ENCODE measurements at regions not wholly inside any gene's neighbourhood (a gene's known extent, or its start where the extent isn't known, plus 50 kb on each side); places are given as distances from the start of the nearest gene placed in this dataset.

DNA sequence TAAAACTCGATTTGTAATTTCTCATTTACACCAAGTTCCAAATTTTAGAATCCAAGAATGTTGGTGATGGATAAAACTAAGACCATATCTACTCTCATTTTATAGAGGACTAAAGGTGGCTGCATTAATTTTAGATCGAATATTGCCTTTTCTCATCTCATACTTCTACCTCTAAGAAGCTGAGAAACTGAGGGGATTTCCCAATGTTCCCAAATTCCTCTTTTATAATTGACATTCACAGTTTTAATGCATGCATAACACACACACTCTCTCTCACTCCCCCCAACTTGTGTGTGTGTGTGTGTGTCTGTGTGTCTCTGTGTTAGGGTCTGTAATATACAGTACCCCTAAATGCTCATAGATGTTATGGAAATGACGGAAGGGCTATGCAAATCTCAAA lies 328.8 kb upstream of the SLC14A2 start:
- intact Hi-C loops (cut with DNase I) = no loop called here
- ATAC-seq (no peak), DNase-seq (no peak)
- TF ChIP-seq, protein P1, sequence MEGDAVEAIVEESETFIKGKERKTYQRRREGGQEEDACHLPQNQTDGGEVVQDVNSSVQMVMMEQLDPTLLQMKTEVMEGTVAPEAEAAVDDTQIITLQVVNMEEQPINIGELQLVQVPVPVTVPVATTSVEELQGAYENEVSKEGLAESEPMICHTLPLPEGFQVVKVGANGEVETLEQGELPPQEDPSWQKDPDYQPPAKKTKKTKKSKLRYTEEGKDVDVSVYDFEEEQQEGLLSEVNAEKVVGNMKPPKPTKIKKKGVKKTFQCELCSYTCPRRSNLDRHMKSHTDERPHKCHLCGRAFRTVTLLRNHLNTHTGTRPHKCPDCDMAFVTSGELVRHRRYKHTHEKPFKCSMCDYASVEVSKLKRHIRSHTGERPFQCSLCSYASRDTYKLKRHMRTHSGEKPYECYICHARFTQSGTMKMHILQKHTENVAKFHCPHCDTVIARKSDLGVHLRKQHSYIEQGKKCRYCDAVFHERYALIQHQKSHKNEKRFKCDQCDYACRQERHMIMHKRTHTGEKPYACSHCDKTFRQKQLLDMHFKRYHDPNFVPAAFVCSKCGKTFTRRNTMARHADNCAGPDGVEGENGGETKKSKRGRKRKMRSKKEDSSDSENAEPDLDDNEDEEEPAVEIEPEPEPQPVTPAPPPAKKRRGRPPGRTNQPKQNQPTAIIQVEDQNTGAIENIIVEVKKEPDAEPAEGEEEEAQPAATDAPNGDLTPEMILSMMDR (IDR thresholded peaks at IDR 0.05) = no peak
- Histone ChIP-seq H3K9me3 (no peaks in the 10 kb centered on the region), H3K27me3 (ENCODE audit: low read depth) (no peaks in the 10 kb centered on the region), H3K4me3 (no peak overlapping the region), H3K27ac (no peak overlapping the region), H3K36me3 (no peaks in the 10 kb centered on the region), H3K4me1 (no peaks in the 10 kb centered on the region)

DNA sequence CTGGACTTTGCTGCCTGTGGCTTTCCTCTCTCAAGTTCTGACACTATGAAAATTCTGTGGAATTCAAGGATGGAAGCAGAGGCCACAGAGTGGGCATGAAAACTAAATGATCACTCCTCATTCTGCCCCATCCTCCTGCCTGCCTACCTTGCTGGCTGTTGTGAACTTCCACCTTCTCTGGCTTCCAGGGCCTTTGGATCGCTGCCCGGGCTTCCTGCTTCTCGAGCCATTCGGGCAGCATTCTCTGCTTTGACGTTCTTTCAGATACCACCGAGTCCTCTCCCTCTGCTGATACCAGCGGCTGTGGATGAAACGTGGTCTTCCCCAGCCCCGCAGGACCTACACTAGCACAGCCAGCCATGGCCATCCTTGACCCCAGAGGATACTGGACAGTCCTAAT lies 327.7 kb upstream of the SLC14A2 start:
- ATAC-seq = no peak
- Histone ChIP-seq H3K9me3 (no peaks in the 10 kb centered on the region), H3K4me3 (no peak overlapping the region), H3K27me3 (ENCODE audit: low read depth) (no peaks in the 10 kb centered on the region), H3K36me3 (no peaks in the 10 kb centered on the region), H3K27ac (no peak overlapping the region), H3K4me1 (no peaks in the 10 kb centered on the region)
- DNase-seq = no peak
- intact Hi-C loops (cut with DNase I) = no loop called here
- TF ChIP-seq, protein P1 (IDR thresholded peaks at IDR 0.05) = no peak

DNA sequence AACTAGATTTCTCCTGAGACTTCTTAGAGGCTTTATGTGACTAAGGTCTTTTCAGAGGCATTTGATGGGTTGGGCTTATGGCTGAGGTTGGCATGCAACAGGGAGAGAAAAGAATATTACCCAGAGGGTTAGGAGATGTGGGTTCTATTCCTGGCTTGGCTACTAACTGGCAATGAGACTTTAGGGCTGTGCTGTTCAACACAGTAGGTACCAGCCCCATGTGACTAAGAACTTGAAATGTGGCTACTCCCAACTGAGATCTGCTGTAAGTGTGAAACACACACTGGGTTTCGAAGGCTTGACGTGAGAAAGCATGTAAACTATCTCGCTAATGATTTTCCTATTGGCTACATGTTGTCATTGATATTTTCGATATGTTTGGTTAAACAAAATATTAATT lies 324.9 kb upstream of the SLC14A2 start:
- Histone ChIP-seq H3K4me3 (no peak overlapping the region), H3K27ac (no peak overlapping the region), H3K27me3 (ENCODE audit: low read depth) (no peaks in the 10 kb centered on the region), H3K9me3 (no peaks in the 10 kb centered on the region), H3K36me3 (no peaks in the 10 kb centered on the region), H3K4me1 (no peaks in the 10 kb centered on the region)
- ATAC-seq (no peak), DNase-seq (no peak)
- TF ChIP-seq, protein P1 (IDR thresholded peaks at IDR 0.05) = no peak
- intact Hi-C loops (cut with DNase I) = no loop called here

- Histone ChIP-seq H3K9me3 (no peaks in the 10 kb centered on the region), H3K4me1 (no peaks in the 10 kb centered on the region), H3K4me3 (no peak overlapping the region), H3K27ac (no peak overlapping the region), H3K36me3 (no peaks in the 10 kb centered on the region), H3K27me3 (ENCODE audit: low read depth) (no peaks in the 10 kb centered on the region)
- intact Hi-C loops (cut with DNase I) = no loop called here
- TF ChIP-seq, protein P1 (IDR thresholded peaks at IDR 0.05) = no peak
- DNase-seq = no peak
- ATAC-seq = no peak
Observed at GRCh38 chr18:45291621-45292615, 323.4 kb upstream of the SLC14A2 start.

- no peak for ATAC-seq
- H3K4me1 ChIP-seq = no peaks in the 10 kb centered on the region
- H3K27ac ChIP-seq = no peak overlapping the region
- no peaks in the 10 kb centered on the region for H3K9me3 ChIP-seq
- no peaks in the 10 kb centered on the region for H3K27me3 ChIP-seq (ENCODE audit: low read depth)
- intact Hi-C loops (cut with DNase I) = no loop called here
- no peaks in the 10 kb centered on the region for H3K36me3 ChIP-seq
- DNase-seq = no peak
- TF ChIP-seq, protein P1 (IDR thresholded peaks at IDR 0.05) = no peak
- H3K4me3 ChIP-seq = no peak overlapping the region
Observed at GRCh38 chr18:45295388-45295787, 319.9 kb upstream of the SLC14A2 start.
